A549 (cell line): ENCODE measurements at regions not wholly inside any gene's neighbourhood (a gene's known extent, or its start where the extent isn't known, plus 50 kb on each side); places are given as distances from the start of the nearest gene placed in this dataset.

ENCODE experiments used
- ATAC-seq, 2 experiments: fragments of 200-7000 bp in 1 of 2; fragments of >200 bp in 1 of 2; cut with Nextera tagmentation in 1 of 2; cut with Tn5 transposase in 1 of 2; 3 replicates each; pipeline versions ENCODE4 v1.8.0 to v1.9.1; 2018 to 2020; ENCODE audit warnings: mild to moderate bottlenecking in 1 of 2, moderate library complexity in 1 of 2
- CTCF ChIA-PET: fragments of 300-600 bp; sonication (Branson Sonifier 250); formaldehyde crosslinking; extraction: SDS; loops from one replicate; lab custom pipeline; 2021; ENCODE audit warnings: antibody characterized with exemption, inconsistent platforms; lab: Yijun Ruan, JAX
- POLR2A ChIA-PET: fragments of 350-600 bp; formaldehyde crosslinking; extraction: SDS; loops from one replicate; lab custom pipeline; 2021; ENCODE audit warnings: antibody characterized with exemption, inconsistent platforms; lab: Yijun Ruan, JAX
- DNase-seq, 2 experiments: peaks; one replicate each; pipeline versions ENCODE4 v3.0.0 to v3.0.0-alpha.2; 2011 to 2016; ENCODE audit warnings: low read depth in 1 of 2, low spot score in 1 of 2
- FAIRE-seq: peaks from 2 replicates; lab custom pipeline; 2011; peaks lifted over from hg19 to GRCh38; lab: Jason Lieb, UNC
- H3K27ac ChIP-seq, 2 experiments: fragments of >200 bp; sonication (Bioruptor Twin); formaldehyde crosslinking; 3 replicates each; pipeline ENCODE4 v1.5.1; 2016 to 2017
- H3K4me1 ChIP-seq: fragments of >200 bp; sonication (Bioruptor Twin); formaldehyde crosslinking; 3 replicates; pipeline ENCODE4 v1.6.1; 2016
- H3K4me2 ChIP-seq: fragments of >200 bp; sonication (Bioruptor Twin); formaldehyde crosslinking; 3 replicates; pipeline ENCODE4 v1.6.1; 2016
- H3K4me3 ChIP-seq: fragments of >200 bp; sonication (Bioruptor Twin); formaldehyde crosslinking; 3 replicates; pipeline ENCODE4 v1.5.1; 2016
- H3K9me3 ChIP-seq: fragments of >200 bp; sonication (Bioruptor Twin); formaldehyde crosslinking; 3 replicates; pipeline ENCODE4 v1.6.1; 2016
- BCL3 ChIP-seq: fragments of >200 bp; sonication (Bioruptor Twin); formaldehyde crosslinking; IDR thresholded peaks from 3 replicates; pipeline ENCODE4 v1.6.1; 2016
- BHLHE40 ChIP-seq: IDR thresholded peaks from 2 replicates; pipeline ENCODE4 v1.6.1; 2012; ENCODE audit warnings: low read depth, low read length, inconsistent platforms
- CBX8 ChIP-seq: fragments of 200-600 bp; sonication (generic); IDR thresholded peaks from 2 replicates; pipeline ENCODE4 v1.6.1; 2016
- CHD4 ChIP-seq: fragments of 200-600 bp; sonication (generic); IDR thresholded peaks from 2 replicates; pipeline ENCODE4 v1.6.1; 2016; ENCODE audit warnings: antibody characterized with exemption, mild to moderate bottlenecking, borderline replicate concordance
- EHF ChIP-seq: fragments of 250-450 bp; sonication (Bioruptor Pico); IDR thresholded peaks from 2 replicates; pipeline ENCODE4 v1.5.0; 2020; ENCODE audit warnings: mild to moderate bottlenecking
- EHMT2 ChIP-seq: fragments of 200-600 bp; sonication (generic); IDR thresholded peaks from 2 replicates; pipeline ENCODE4 v1.6.1; 2016; ENCODE audit warnings: antibody characterized with exemption, low read depth, mild to moderate bottlenecking, moderate library complexity
- ELK1 ChIP-seq: fragments of 150-350 bp; IDR thresholded peaks from 2 replicates; pipeline ENCODE4 v1.6.1; 2014; ENCODE audit warnings: low read depth, mild to moderate bottlenecking, low read length
- ESRRA ChIP-seq: fragments of 150-350 bp; IDR thresholded peaks from 2 replicates; pipeline ENCODE4 v1.6.1; 2014; ENCODE audit warnings: mild to moderate bottlenecking, low read length, borderline replicate concordance
- FOSL2 ChIP-seq, 2 experiments: fragments of 450-650 bp in 1 of 2; fragments of >200 bp in 1 of 2; sonication (Bioruptor Twin) in 1 of 2; formaldehyde crosslinking; IDR thresholded peaks; 2 replicates each; pipeline versions ENCODE4 v1.5.0 to v1.6.1; 2016 to 2020; ENCODE audit warnings: mild to moderate bottlenecking in 1 of 2, moderate library complexity in 1 of 2
- HES2 ChIP-seq: fragments of >200 bp; sonication (Bioruptor Twin); formaldehyde crosslinking; IDR thresholded peaks from 2 replicates; pipeline ENCODE4 v1.6.1; 2016
- HEYL ChIP-seq: fragments of 250-450 bp; sonication (Bioruptor Pico); IDR thresholded peaks from 2 replicates; pipeline ENCODE4 v1.8.0; 2021; ENCODE audit warnings: mild to moderate bottlenecking, moderate library complexity
- HMGXB4 ChIP-seq: fragments of 250-450 bp; sonication (Bioruptor Pico); IDR thresholded peaks from 2 replicates; pipeline ENCODE4 v1.5.0; 2021; ENCODE audit warnings: mild to moderate bottlenecking, moderate library complexity, borderline replicate concordance
- HOXA7 ChIP-seq: fragments of 250-450 bp; sonication (Bioruptor Pico); IDR thresholded peaks from 2 replicates; pipeline ENCODE4 v1.5.0; 2020; ENCODE audit warnings: mild to moderate bottlenecking, moderate library complexity
- HOXB13 ChIP-seq: fragments of 250-450 bp; sonication (Bioruptor Pico); IDR thresholded peaks from 2 replicates; pipeline ENCODE4 v1.5.0; 2020; ENCODE audit warnings: low read depth, mild to moderate bottlenecking, moderate library complexity
- KDM1A ChIP-seq: fragments of 200-600 bp; sonication (generic); IDR thresholded peaks from 2 replicates; pipeline ENCODE4 v1.6.1; 2016; ENCODE audit warnings: low read depth, mild to moderate bottlenecking
- MAFK ChIP-seq: fragments of 450-650 bp; IDR thresholded peaks from 2 replicates; pipeline ENCODE4 v1.6.1; 2014; ENCODE audit not compliant: partially characterized antibody
- MAZ ChIP-seq: fragments of 150-350 bp; IDR thresholded peaks from 2 replicates; pipeline ENCODE4 v1.6.1; 2014; ENCODE audit warnings: antibody characterized with exemption, low read depth, low read length, borderline replicate concordance
- NFE2L2 ChIP-seq: fragments of 150-350 bp; conservative IDR thresholded peaks from 2 replicates; pipeline ENCODE4 v1.6.1; 2014; ENCODE audit warnings: low read length
- NPAS2 ChIP-seq: fragments of 250-450 bp; sonication (Bioruptor Pico); IDR thresholded peaks from 2 replicates; pipeline ENCODE4 v1.8.0; 2022; ENCODE audit warnings: mild to moderate bottlenecking, moderate library complexity, borderline replicate concordance
- NR3C1 ChIP-seq: fragments of >200 bp; sonication (Bioruptor Twin); formaldehyde crosslinking; IDR thresholded peaks from 3 replicates; pipeline ENCODE4 v1.6.1; 2017
- SMC3 ChIP-seq: fragments of >200 bp; sonication (Bioruptor Twin); formaldehyde crosslinking; IDR thresholded peaks from 3 replicates; pipeline ENCODE4 v1.6.1; 2018; ENCODE audit warnings: inconsistent platforms
- USF2 ChIP-seq: fragments of 450-650 bp; IDR thresholded peaks from 2 replicates; pipeline ENCODE4 v1.6.1; 2014; ENCODE audit warnings: antibody characterized with exemption
- ZFP36 ChIP-seq: fragments of 450-650 bp; IDR thresholded peaks from 2 replicates; pipeline ENCODE4 v1.6.1; 2014; ENCODE audit warnings: borderline replicate concordance; ENCODE audit not compliant: partially characterized antibody
- WGBS: methylation state at CpG from one replicate; pipeline ENCODE4 v1.1.6; 2017; ENCODE audit errors: missing lambda C conversion rate; 5-methylcytosine and 5-hydroxymethylcytosine counted together

GRCh38 chr1:4079815-4080214 is 179.7 kb upstream of the C1orf174 start:
- ATAC-seq: no peak
- WGBS: 8% methylated on average over 3 of the region's 5 CpGs
- FAIRE-seq: no peak
- H3K4me1 ChIP-seq: no peaks in the 10 kb centered on the region
- ChIA-PET CTCF (no interaction called here), POLR2A (no interaction called here)
- no peak overlapping the region for H3K4me2 ChIP-seq
- H3K27ac ChIP-seq: no peak overlapping the region
- no peaks in the 10 kb centered on the region for H3K9me3 ChIP-seq
- no peak for TF ChIP-seq ELK1
- no peak for TF ChIP-seq BHLHE40
- no peak for TF ChIP-seq NPAS2 (CRISPR knock-in tag)
- TF ChIP-seq NFE2L2: no peak
- TF ChIP-seq ESRRA: no peak
- TF ChIP-seq USF2: no peak
- no peak for TF ChIP-seq FOSL2 (IDR thresholded peaks at IDR 0.05)
- no peak for TF ChIP-seq FOSL2 (CRISPR knock-in tag; IDR thresholded peaks at IDR 0.05)
- TF ChIP-seq BCL3: no peak
- H3K4me3 ChIP-seq: no peak overlapping the region
- DNase-seq: no peak

- WGBS: 55% methylated on average over 6 of the region's 23 CpGs
- no peak overlapping the region for H3K4me3 ChIP-seq
- no peaks in the 10 kb centered on the region for H3K9me3 ChIP-seq
- no peak for TF ChIP-seq HEYL (CRISPR knock-in tag)
- TF ChIP-seq HOXA7 (CRISPR knock-in tag): no peak
- TF ChIP-seq HES2: no peak
- TF ChIP-seq EHMT2: no peak
- TF ChIP-seq BHLHE40: no peak
- no peak for TF ChIP-seq MAFK
- TF ChIP-seq HOXB13: no peak
- no peak for TF ChIP-seq CBX8
- no peak for TF ChIP-seq KDM1A
- no peak for TF ChIP-seq EHF (CRISPR knock-in tag)
- TF ChIP-seq CHD4: no peak
- no peak for TF ChIP-seq MAZ
- TF ChIP-seq NFE2L2: no peak
- no peak for TF ChIP-seq HMGXB4 (CRISPR knock-in tag)
- TF ChIP-seq ELK1: no peak
- TF ChIP-seq NR3C1: no peak
- no peak for TF ChIP-seq ZFP36
- no peak for TF ChIP-seq SMC3
- TF ChIP-seq USF2: no peak
- TF ChIP-seq BCL3: no peak
- no peak overlapping the region for H3K4me2 ChIP-seq
- FAIRE-seq (no peak), ATAC-seq (peak in 1 of 2 experiments; percentile 19; a peak in 1 of 6 replicates), DNase-seq (no peak)
- ChIA-PET CTCF (no interaction called here), POLR2A (no interaction called here)
- no peaks in the 10 kb centered on the region for H3K4me1 ChIP-seq
- H3K27ac ChIP-seq: no peak overlapping the region
Measured at GRCh38 chr1:4081806-4082711, 182.0 kb upstream of the C1orf174 start.
